Uterus (tissue), 2 donors: ENCODE measurements at regions not wholly inside any gene's neighbourhood (a gene's known extent, or its start where the extent isn't known, plus 50 kb on each side); places are given as distances from the start of the nearest gene placed in this dataset.

Experiments
- CTCF ChIP-seq, 4 experiments: fragments of 200-600 bp in 2 of 4; fragments of 450-650 bp in 2 of 4; sonication (generic) in 2 of 4; IDR thresholded peaks; one replicate each; pipeline ENCODE4 v1.5.1; 2016 to 2019; ENCODE audit warnings: antibody characterized with exemption in 4 of 4, mild to moderate bottlenecking in 2 of 4, moderate library complexity in 1 of 4
- POLR2A ChIP-seq, 2 donors: fragments of 450-650 bp; IDR thresholded peaks; one replicate each; pipeline ENCODE4 v1.6.1; 2016; ENCODE audit warnings: antibody characterized with exemption in 2 of 2, mild to moderate bottlenecking in 1 of 2, moderate library complexity in 1 of 2

GRCh38 chr1:196007763-196008162 lies 600.5 kb downstream of the KCNT2 start:
- no peak for TF ChIP-seq CTCF (IDR thresholded peaks at IDR 0.05)
- TF ChIP-seq POLR2A (IDR thresholded peaks at IDR 0.05): no peak
